IMR-90 (cell line): ENCODE measurements at regions not wholly inside any gene's neighbourhood (a gene's known extent, or its start where the extent isn't known, plus 50 kb on each side); places are given as distances from the start of the nearest gene placed in this dataset.

ENCODE experiments used
- ATAC-seq: fragments of 200-7000 bp; cut with Tn5 transposase; 2 replicates; pipeline ENCODE4 v1.9.1; 2020; ENCODE audit warnings: low read depth, mild to moderate bottlenecking, moderate library complexity
- BruUV-seq: library from RNA; stranded (reverse); fragments of 400-500 nt; replicated peaks from 2 replicates; lab custom pipeline; 2021; lab: Mats Ljungman, UMichigan
- CTCF ChIA-PET: fragments of 300-600 bp; formaldehyde crosslinking; extraction: SDS; loops from one replicate; lab custom pipeline; 2021; ENCODE audit warnings: antibody characterized with exemption; lab: Yijun Ruan, JAX
- POLR2A ChIA-PET: fragments of 300-600 bp; sonication (Branson Sonifier 250); formaldehyde crosslinking; loops from one replicate; lab custom pipeline; 2022; ENCODE audit warnings: antibody characterized with exemption; ENCODE audit not compliant: unreplicated experiment; lab: Charles Lee
- DNase-seq: peaks from one replicate; pipeline ENCODE4 v3.0.0; 2013
- H2AFZ ChIP-seq: replicated peaks from 2 replicates; pipeline ENCODE3; 2013; ENCODE audit warnings: low read length, mild to moderate bottlenecking; ENCODE audit not compliant: poor library complexity
- H2AK5ac ChIP-seq: 2 replicates; pipeline ENCODE4 v1.6.1; 2013; ENCODE audit warnings: low read depth, low read length, inconsistent platforms
- H2AK9ac ChIP-seq: replicated peaks from 2 replicates; pipeline ENCODE3; 2013; ENCODE audit warnings: mild to moderate bottlenecking, low read depth, low read length, moderate library complexity; ENCODE audit not compliant: poor library complexity
- H2BK120ac ChIP-seq: 2 replicates; pipeline ENCODE4 v1.6.1; 2013; ENCODE audit warnings: low read depth, low read length, inconsistent platforms
- H2BK15ac ChIP-seq: 3 replicates; pipeline ENCODE4 v1.6.1; 2013; ENCODE audit warnings: low read depth, low read length, inconsistent platforms
- H2BK20ac ChIP-seq: 2 replicates; pipeline ENCODE4 v1.6.1; 2013; ENCODE audit warnings: low read depth, mild to moderate bottlenecking, inconsistent platforms, low read length, moderate library complexity
- H2BK5ac ChIP-seq: 2 replicates; pipeline ENCODE4 v1.6.1; 2013; ENCODE audit warnings: mild to moderate bottlenecking, low read depth, low read length, inconsistent platforms; ENCODE audit not compliant: poor library complexity, severe bottlenecking
- H3K14ac ChIP-seq: replicated peaks from 2 replicates; pipeline ENCODE4 v1.6.1; 2013; ENCODE audit warnings: low read depth, low read length, inconsistent platforms
- H3K18ac ChIP-seq: 2 replicates; pipeline ENCODE4 v1.6.1; 2013; ENCODE audit warnings: low read depth, low read length, control low read depth
- H3K23ac ChIP-seq: 2 replicates; pipeline ENCODE4 v1.6.1; 2013; ENCODE audit warnings: low read depth, low read length, inconsistent platforms
- H3K27ac ChIP-seq: 2 replicates; pipeline ENCODE4 v1.5.1; 2013; ENCODE audit warnings: mild to moderate bottlenecking, control low read depth, low read length; ENCODE audit not compliant: insufficient read depth
- H3K27me3 ChIP-seq: 2 replicates; pipeline ENCODE4 v1.6.1; 2013; ENCODE audit warnings: low read length; ENCODE audit not compliant: control insufficient read depth, insufficient read depth
- H3K36me3 ChIP-seq: 2 replicates; pipeline ENCODE4 v1.6.1; 2013; ENCODE audit warnings: low read length, mixed read lengths; ENCODE audit not compliant: control insufficient read depth, insufficient read depth
- H3K4ac ChIP-seq: 2 replicates; pipeline ENCODE4 v1.6.1; 2013; ENCODE audit warnings: low read depth, low read length, inconsistent platforms
- H3K4me1 ChIP-seq: 2 replicates; pipeline ENCODE4 v1.6.1; 2013; ENCODE audit warnings: low read length, mixed read lengths; ENCODE audit not compliant: control insufficient read depth, insufficient read depth
- H3K4me2 ChIP-seq: 2 replicates; pipeline ENCODE4 v1.6.1; 2013; ENCODE audit warnings: low read depth, mild to moderate bottlenecking, control low read depth, low read length, moderate library complexity
- H3K4me3 ChIP-seq: 2 replicates; pipeline ENCODE4 v1.5.1; 2013; ENCODE audit warnings: low read depth, mild to moderate bottlenecking, control low read depth, low read length, moderate library complexity; ENCODE audit not compliant: insufficient read depth
- H3K56ac ChIP-seq: 2 replicates; pipeline ENCODE4 v1.6.1; 2013; ENCODE audit warnings: low read length, inconsistent platforms; ENCODE audit not compliant: insufficient read depth; ENCODE audit errors: extremely low read depth
- H3K79me1 ChIP-seq, 2 experiments: 2 replicates each; pipeline ENCODE4 v1.6.1; 2013; ENCODE audit warnings: low read length in 2 of 2, inconsistent platforms in 1 of 2, low read depth in 1 of 2
- H3K9ac ChIP-seq: 2 replicates; pipeline ENCODE4 v1.6.1; 2013; ENCODE audit warnings: low read depth, low read length, control low read depth
- H3K9me1 ChIP-seq: 2 replicates; pipeline ENCODE4 v1.6.1; 2013; ENCODE audit warnings: low read length, inconsistent platforms; ENCODE audit not compliant: insufficient read depth
- H3K9me3 ChIP-seq: 2 replicates; pipeline ENCODE4 v1.6.1; 2013; ENCODE audit warnings: low read length; ENCODE audit not compliant: control insufficient read depth, insufficient read depth
- H4K20me1 ChIP-seq: 2 replicates; pipeline ENCODE4 v1.6.1; 2013; ENCODE audit warnings: low read length, inconsistent platforms; ENCODE audit not compliant: insufficient read depth
- H4K5ac ChIP-seq: 2 replicates; pipeline ENCODE4 v1.6.1; 2013; ENCODE audit warnings: mild to moderate bottlenecking, low read depth, low read length, control low read depth
- H4K8ac ChIP-seq, 2 experiments: 2 replicates each; pipeline ENCODE4 v1.6.1; 2013; ENCODE audit warnings: low read depth in 2 of 2, low read length in 2 of 2, control low read depth in 1 of 2, inconsistent platforms in 1 of 2
- H4K91ac ChIP-seq: 2 replicates; pipeline ENCODE4 v1.6.1; 2013; ENCODE audit warnings: low read depth, low read length, inconsistent platforms; ENCODE audit not compliant: insufficient read depth
- CTCF ChIP-seq: conservative IDR thresholded peaks from 2 replicates; pipeline ENCODE4 v1.5.1; 2012; ENCODE audit warnings: mild to moderate bottlenecking, low read depth, low read length, improper control_type of control experiment
- ELK1 ChIP-seq: fragments of 150-350 bp; IDR thresholded peaks from 2 replicates; pipeline ENCODE4 v1.6.1; 2016; ENCODE audit warnings: low read depth, mild to moderate bottlenecking, low read length, moderate library complexity, borderline replicate concordance
- FOS ChIP-seq: fragments of 150-350 bp; IDR thresholded peaks from 2 replicates; pipeline ENCODE4 v1.6.1; 2016; ENCODE audit warnings: low read depth, low read length
- MAFK ChIP-seq: IDR thresholded peaks from 2 replicates; pipeline ENCODE4 v1.6.1; 2012; ENCODE audit warnings: low read depth, low read length, improper control_type of control experiment
- MAZ ChIP-seq: IDR thresholded peaks from 2 replicates; pipeline ENCODE4 v1.6.1; 2012; ENCODE audit warnings: low read depth, mild to moderate bottlenecking, low read length, improper control_type of control experiment, moderate library complexity, borderline replicate concordance
- MXI1 ChIP-seq: IDR thresholded peaks from 2 replicates; pipeline ENCODE4 v1.6.1; 2012; ENCODE audit warnings: low read depth, mild to moderate bottlenecking, low read length, moderate library complexity, borderline replicate concordance
- NFE2L2 ChIP-seq: fragments of 150-350 bp; IDR thresholded peaks from 2 replicates; pipeline ENCODE4 v1.6.1; 2016; ENCODE audit warnings: low read depth, mild to moderate bottlenecking, low read length
- POLR2A ChIP-seq: IDR thresholded peaks from 2 replicates; pipeline ENCODE4 v1.6.1; 2012; ENCODE audit warnings: mild to moderate bottlenecking, low read depth, low read length
- RCOR1 ChIP-seq: IDR thresholded peaks from 2 replicates; pipeline ENCODE4 v1.6.1; 2012; ENCODE audit warnings: mild to moderate bottlenecking, low read length, improper control_type of control experiment; ENCODE audit not compliant: insufficient replicate concordance
- RFX5 ChIP-seq: IDR thresholded peaks from 2 replicates; pipeline ENCODE4 v1.8.0; 2012; ENCODE audit warnings: low read depth, mild to moderate bottlenecking, low read length, moderate library complexity
- USF2 ChIP-seq: fragments of 150-350 bp; IDR thresholded peaks from 2 replicates; pipeline ENCODE4 v1.6.1; 2017; ENCODE audit warnings: mild to moderate bottlenecking, antibody characterized with exemption, low read length, low read depth
- dilution Hi-C: fragments of 300-500 bp; cut with HindIII; formaldehyde crosslinking; loops from one replicate; pipeline ENCODE4 v1.14.3; 2018; ENCODE audit warnings: low sequenced_read_pairs; ENCODE audit not compliant: unreplicated experiment
- in situ Hi-C: fragments of 300-500 bp; cut with MboI; formaldehyde crosslinking; loops from 3 replicates; pipeline ENCODE4 v1.14.3; 2019; ENCODE audit warnings: low sequenced_read_pairs, inconsistent platforms, mixed read lengths
- intact Hi-C: fragments of 100-400 bp; cut with micrococcal nuclease; formaldehyde crosslinking; loops from 2 replicates; pipeline ENCODE4 v1.10.0; 2022

- Histone ChIP-seq H2BK5ac (no peak overlapping the region), H2BK120ac (no peak overlapping the region), H2BK20ac (no peak overlapping the region), H3K4me3 (no peak overlapping the region), H3K27ac (no peak overlapping the region), H3K14ac (no peak overlapping the region), H3K56ac (no peak overlapping the region), H3K18ac (no peak overlapping the region), H3K79me1 (no peaks in the 10 kb centered on the region), H2AFZ (no peak overlapping the region), H4K5ac (no peak overlapping the region), H3K36me3 (no peaks in the 10 kb centered on the region), H3K4ac (no peak overlapping the region), H2AK5ac (no peak overlapping the region), H2AK9ac (no peak overlapping the region), H3K9ac (no peak overlapping the region), H2BK15ac (no peak overlapping the region), H3K4me1 (no peaks in the 10 kb centered on the region), H4K8ac (no peak overlapping the region), H3K23ac (no peak overlapping the region), H4K20me1 (no peaks in the 10 kb centered on the region), H3K9me1 (no peaks in the 10 kb centered on the region), H3K4me2 (no peak overlapping the region), H3K9me3 (peaks cover 2% of the 10 kb centered on the region; the same call in 1 of the 2 replicates), H4K91ac (no peak overlapping the region), H3K27me3 (no peaks in the 10 kb centered on the region)
- POLR2A ChIA-PET: no interaction called here
- ATAC-seq (no peak), DNase-seq (no peak)
- BruUV-seq: no TSS peak
- intact Hi-C loops (no loop called here), in situ Hi-C loops (no loop called here), dilution Hi-C loops (no loop called here)
- CTCF ChIA-PET: no interaction called here
- no peak for TF ChIP-seq NFE2L2
- no peak for TF ChIP-seq ELK1
- no peak for TF ChIP-seq USF2
- TF ChIP-seq RCOR1: no peak
- TF ChIP-seq POLR2A: no peak
- no peak for TF ChIP-seq FOS
- no peak for TF ChIP-seq CTCF
- no peak for TF ChIP-seq MAZ
- no peak for TF ChIP-seq MAFK
- no peak for TF ChIP-seq MXI1
- TF ChIP-seq RFX5: no peak
Measured at GRCh38 chr3:103614719-103615118, 1179.9 kb downstream of the ZPLD1 start.
